Islet of Langerhans (tissue), 1 donor: ENCODE measurements at regions not wholly inside any gene's neighbourhood (a gene's known extent, or its start where the extent isn't known, plus 50 kb on each side); places are given as distances from the start of the nearest gene placed in this dataset.

ENCODE experiments used
- FAIRE-seq: peaks from one replicate; lab custom pipeline; 2011; peaks lifted over from hg19 to GRCh38; lab: Jason Lieb, UNC

DNA sequence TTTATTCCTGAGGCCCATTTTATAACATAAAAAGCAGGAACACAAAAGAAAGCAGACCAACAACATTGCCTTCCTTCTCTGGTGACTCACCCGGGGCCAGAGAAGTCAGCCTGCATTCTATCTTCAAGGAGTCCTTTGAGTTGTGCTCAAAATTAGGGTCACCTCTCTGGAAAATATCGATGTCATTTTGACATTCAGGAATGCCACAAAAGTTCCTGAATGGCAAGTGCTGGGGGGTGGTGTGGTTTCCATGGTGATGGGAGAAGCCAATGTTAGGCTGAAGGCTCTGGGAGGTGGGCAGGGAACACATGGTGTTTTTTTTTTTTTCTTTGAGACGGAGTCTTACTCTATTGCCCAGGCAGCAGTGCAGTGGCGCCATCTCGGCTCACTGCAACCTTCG is 159.6 kb downstream of the HAPSTR1 start:
- no peak for FAIRE-seq

- FAIRE-seq = no peak
Measured at GRCh38 chr16:9254863-9255262, 163.4 kb downstream of the HAPSTR1 start.

DNA sequence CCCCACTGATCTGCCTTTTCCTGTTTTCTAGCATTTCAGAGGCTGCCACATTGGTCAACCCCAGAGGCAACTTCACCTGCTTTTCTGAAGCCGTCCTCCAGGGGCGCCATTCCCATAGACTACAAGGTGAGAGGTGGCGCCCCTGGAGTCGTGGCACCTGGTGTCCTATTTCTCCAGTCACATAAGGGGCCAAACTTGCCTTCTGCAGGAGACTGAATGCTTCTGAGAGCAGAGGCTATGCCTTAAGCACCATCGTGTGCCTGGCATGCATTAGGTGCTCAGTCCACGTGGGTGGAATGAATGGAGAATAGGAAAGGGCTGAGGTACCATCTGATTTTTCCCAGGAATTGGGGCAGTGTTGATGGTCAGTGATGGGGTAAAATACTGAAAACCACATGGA is 164.8 kb downstream of the HAPSTR1 start:
- FAIRE-seq = no peak

GRCh38 chr16:9257843-9258242 is 166.4 kb downstream of the HAPSTR1 start:
- FAIRE-seq = no peak

DNA sequence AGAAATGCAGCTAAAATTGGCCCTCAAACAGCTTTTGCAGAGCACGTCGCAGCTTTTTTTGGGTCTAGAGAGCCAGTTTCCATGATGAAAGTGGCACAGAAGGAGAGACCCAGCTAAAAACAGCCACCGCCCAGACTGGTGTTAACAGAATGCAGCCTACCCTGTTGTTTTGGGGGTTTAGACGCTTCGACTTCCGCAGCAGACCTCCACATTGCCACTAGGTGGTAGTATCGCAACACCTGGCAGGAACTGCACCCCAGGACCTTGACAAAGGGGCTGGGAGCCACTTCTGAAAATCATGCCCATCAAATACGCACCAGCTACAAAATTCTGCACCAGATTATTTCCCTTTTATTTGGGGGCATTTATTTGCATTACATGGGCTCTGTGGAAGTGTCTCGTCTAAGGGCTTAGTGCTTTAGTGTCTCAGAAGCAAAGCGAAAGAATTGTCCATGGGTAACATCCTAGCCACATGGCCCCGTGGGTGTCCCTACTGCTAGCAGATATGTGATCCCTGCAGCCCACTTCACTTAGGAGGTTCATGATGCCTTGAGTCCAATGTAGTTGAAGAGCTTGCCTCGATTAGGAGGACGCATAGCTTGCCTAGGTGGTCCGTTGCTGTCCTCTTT is 167.1 kb downstream of the HAPSTR1 start:
- FAIRE-seq = no peak

DNA sequence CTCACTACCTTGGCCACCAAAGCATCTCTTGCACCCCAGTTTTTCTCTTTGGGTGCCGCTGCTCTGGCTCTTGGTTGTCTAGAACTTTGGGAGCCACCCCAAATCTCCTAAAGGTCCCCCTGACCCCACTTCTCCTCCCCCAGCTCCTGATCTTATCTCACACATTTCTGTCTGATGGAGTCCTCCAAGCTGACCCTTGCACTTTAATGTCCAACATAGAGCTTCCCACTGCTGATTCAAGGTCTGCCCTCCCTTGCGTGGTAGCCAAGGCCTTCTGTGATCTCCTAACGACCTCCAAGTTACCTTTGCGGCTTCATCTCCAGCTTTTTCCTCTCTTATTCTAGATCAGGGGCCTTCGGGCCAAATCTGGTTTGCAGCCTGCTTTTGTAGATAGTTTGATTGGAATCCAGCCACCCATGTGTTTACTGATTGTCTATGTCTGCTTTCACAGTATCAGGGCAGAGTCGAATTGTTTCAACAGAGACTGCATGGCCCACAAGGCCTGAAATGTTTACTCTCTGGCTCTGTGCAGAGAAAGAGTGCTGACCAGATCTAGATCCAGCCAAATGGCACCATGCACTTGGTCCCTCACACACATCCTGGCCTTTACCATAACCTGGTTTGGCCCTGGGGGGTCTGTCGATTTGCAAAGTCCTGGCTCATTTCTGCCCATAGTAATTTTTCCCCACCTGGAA is 168.6 kb downstream of the HAPSTR1 start:
- FAIRE-seq = no peak

- no peak for FAIRE-seq
Measured at GRCh38 chr16:9260666-9261065, 169.2 kb downstream of the HAPSTR1 start.

DNA sequence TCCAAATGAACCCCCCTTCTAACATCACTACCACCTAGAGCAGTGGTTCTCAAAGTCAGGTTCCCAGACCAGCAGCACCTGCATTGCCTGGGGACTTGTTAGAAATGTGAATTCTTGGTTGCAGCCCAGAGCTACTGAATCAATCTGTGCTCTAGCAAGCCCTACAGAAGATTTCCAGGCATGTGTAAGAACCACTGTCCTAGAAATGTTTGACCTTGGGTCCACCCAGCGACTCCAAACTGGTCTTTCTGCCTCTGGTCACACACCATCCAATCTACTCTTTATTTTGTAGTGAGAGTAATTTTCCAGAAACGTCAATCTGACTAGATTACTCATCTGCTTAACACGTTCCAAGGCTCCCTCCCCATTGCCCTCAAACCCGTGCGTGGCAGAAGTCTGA is 169.9 kb downstream of the HAPSTR1 start:
- no peak for FAIRE-seq

DNA sequence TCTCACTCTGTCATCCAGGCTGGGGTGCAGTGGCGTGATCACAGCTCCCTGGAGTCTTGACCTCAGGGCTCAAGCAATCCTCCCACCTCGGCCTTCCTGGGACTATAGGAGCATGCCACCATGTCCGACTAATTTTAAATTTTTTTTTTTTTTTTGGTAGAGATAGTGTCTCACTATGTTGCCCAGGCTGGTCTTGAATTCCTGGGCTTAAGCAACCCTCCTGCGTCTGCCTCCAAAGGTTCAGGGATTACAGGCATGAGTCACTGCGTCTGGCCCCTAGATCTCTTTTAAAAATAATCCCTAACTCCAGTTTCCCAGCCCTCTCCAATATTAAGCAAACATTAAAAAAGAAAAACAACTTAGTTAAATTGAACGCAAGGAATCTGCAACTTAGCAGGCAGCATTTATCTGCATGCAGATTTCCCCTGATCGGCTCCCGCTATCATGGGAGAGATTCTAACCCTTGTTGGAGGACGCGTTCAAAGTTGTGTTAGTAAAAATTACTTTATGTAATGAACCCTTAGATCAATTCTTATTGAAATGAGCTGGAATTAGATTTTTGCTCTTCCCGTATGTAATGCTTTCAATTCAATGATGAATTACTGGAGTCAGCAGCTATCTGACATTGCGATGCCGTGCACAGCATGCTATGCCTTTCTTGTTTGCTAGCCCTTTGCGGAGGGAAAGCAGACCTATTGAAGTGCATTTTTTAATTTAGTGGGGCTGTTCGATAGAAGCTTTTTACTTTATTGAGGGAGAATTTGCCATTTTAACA is 171.7 kb downstream of the HAPSTR1 start:
- FAIRE-seq = no peak

- FAIRE-seq = no peak
Measured at GRCh38 chr16:9264067-9264466, 172.6 kb downstream of the HAPSTR1 start.

GRCh38 chr16:9268446-9268845 is 177.0 kb downstream of the HAPSTR1 start:
- FAIRE-seq = no peak

GRCh38 chr16:9270424-9270823 is 179.0 kb downstream of the HAPSTR1 start:
- no peak for FAIRE-seq

DNA sequence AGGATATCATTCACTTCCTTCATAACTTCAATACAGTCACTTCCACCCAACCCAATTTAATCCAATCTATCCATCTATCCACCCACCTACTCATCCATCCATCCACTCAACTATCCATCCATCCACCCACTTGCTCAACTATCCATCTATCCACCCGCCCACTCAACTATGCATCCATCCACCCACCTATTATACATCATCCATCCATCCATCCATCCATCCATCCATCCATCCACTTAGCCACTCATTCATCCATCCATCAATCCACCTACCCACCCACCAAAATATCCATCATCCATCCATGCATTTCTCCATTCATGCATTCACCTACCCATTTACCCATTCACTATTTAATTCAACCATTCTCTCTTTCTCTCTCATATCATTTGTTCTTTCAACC is 179.5 kb downstream of the HAPSTR1 start:
- FAIRE-seq = no peak

DNA sequence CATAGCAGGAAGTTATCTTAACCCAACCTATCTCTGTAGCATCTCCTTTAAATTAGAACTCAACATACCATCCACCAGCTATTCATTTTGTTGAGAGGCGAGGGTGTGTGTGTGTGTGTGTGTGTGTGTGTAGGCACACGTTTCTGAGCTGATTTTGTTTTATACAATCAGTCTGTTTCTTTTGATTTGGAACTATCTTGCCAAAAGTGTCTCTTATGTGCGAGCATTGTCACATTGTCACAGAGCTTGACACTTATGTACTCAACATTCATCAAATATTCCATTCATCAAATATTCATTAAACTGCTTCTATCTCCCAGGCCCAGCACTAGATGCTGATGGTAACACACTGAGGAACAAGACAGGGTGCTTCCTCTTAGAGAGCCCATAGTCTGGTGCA is 180.4 kb downstream of the HAPSTR1 start:
- FAIRE-seq = no peak

- no peak for FAIRE-seq
Measured at GRCh38 chr16:9275377-9275776, 183.9 kb downstream of the HAPSTR1 start.

DNA sequence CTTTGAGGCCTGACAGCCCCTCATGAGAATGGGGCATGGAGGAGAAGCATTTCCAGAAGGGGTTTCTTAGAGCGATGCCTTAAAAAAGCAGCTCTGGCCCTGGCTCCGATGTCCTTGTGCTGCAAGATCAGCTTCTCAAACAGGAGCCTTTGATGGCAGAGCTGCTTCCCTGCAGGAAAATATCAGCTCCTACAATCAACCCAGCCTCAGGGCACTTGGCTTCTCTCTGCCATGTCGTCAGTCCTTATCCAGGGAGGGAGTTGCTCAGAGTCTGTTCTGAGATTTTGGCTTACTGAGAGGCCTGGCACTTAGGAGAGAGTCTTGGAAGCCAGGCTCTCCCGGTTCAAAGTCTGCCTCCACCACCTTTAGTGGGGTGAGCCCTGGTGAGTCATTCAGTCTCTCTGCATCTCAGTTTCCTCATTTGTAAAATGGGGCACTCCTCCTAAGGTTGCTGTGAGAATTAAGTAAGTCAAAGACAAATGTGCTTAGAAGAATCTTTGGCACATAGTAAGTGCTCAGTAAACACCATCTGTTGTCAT is 184.4 kb downstream of the HAPSTR1 start:
- FAIRE-seq = no peak

GRCh38 chr16:9279291-9280068 is 188.0 kb downstream of the HAPSTR1 start:
- no peak for FAIRE-seq

DNA sequence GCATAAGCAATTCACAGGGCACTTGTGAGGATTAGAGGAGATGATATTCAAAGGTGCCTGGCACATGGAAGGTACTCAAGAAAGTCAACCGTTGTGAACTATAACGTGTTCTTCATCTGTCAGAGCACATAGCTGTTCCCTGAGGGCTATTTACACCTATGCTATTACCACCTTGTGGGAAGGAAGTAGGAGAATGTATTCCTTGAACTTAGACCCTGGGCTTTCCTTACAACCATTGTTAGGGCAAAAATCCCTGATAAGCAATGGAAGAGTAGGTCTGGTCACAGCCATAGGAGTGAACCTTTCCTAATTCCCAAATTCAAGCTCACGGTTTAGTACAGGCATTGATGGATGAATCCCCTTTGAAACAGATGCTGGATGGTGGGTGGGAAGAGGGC is 188.6 kb downstream of the HAPSTR1 start:
- FAIRE-seq = no peak

GRCh38 chr16:9286930-9287329 is 195.5 kb downstream of the HAPSTR1 start:
- no peak for FAIRE-seq

DNA sequence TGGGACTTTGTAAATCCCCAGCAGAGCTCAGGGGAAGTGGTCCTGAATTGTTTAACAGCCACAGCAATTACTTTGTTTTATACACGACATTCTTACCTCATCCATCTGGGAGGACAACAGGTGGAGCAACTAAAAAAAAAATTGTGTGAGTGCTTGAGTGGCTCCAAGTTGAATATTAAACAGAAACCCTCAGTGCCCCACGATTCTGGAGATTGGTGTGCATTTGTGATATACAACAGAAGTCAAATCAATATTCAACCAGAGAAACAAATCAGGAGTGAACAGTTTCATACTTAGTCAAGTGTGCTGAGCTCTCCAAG is 204.8 kb downstream of the HAPSTR1 start:
- no peak for FAIRE-seq

DNA sequence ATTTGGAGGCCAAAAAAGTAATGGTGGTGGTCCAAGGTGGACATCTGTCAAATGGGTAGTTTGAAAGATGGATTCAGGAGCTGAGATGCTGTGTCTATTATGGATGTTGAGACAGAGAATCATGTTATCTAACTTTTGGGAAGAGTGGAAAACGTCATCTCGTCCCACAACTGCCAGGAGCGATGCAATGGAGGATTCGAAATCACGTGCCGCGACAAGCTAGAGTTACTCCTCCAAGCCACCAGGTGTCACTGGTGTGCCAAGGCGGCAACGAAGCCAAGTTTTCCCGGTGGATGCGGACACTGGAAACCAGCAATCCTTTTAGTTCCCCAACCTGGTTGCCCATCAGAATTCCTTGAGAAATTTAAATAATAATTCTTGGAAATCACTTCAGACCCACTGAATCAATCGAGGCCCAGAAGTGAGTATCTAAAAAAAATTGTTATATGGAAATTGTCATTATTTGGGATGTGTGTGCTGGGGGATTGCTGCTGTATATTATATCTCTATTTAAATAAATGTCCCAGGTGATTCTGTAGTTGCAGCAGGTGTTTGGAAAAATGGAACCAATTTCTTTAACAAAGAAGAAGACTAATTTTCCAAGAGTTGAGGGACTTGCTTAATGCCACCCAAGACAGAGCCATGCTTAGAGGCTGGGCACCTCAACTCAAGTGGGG is 206.1 kb downstream of the HAPSTR1 start:
- FAIRE-seq = no peak

DNA sequence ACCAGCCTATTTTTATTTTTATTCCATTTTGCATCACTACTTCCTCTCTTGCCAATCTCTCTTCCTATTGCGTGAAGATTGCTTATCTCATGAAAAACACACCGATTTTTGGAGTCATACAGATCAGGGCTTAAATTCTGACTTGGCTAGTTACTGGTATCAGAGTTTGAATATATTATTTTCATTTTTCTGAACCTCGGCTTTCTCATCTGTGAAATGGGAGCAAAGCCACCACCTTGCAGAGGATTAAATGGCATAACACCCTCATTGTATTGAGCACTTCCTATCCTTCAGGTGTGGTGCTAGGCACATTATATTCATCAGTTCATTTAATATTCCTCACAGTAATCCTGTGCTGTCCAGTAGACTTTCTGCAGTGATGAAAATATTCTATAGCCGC is 208.8 kb downstream of the HAPSTR1 start:
- FAIRE-seq = no peak
